GM12878 (cell line): ENCODE measurements at regions not wholly inside any gene's neighbourhood (a gene's known extent, or its start where the extent isn't known, plus 50 kb on each side); places are given as distances from the start of the nearest gene placed in this dataset.
A peak's percentile ranks its signal among the peaks of the same experiment; 100 is the strongest.

Experiments
- ATAC-seq: fragments of 200-7000 bp; cut with Tn5 transposase; 3 replicates; pipeline ENCODE4 v1.9.1; 2020; ENCODE audit warnings: mild to moderate bottlenecking, moderate library complexity
- BruUV-seq: library from RNA; stranded (reverse); fragments of 400-500 nt; replicated peaks from 2 replicates; lab custom pipeline; 2021; lab: Mats Ljungman, UMichigan
- CTCF ChIA-PET: fragments of 300-600 bp; sonication (Branson Sonifier 250); formaldehyde crosslinking; extraction: SDS; loops from one replicate; lab custom pipeline; 2021; ENCODE audit warnings: inconsistent platforms; lab: Yijun Ruan, JAX
- POLR2A ChIA-PET: fragments of 350-600 bp; formaldehyde crosslinking; extraction: SDS; loops from one replicate; lab custom pipeline; 2021; ENCODE audit warnings: inconsistent platforms; lab: Charles Lee
- RAD21 ChIA-PET: fragments of 300-600 bp; sonication (Branson Sonifier 250); formaldehyde crosslinking; loops from one replicate; lab custom pipeline; 2023; ENCODE audit warnings: antibody characterized with exemption; ENCODE audit not compliant: unreplicated experiment; lab: Charles Lee
- SMC1A ChIA-PET: fragments of 300-600 bp; sonication (Branson Sonifier 250); formaldehyde crosslinking; loops from one replicate; lab custom pipeline; 2023; ENCODE audit not compliant: unreplicated experiment, uncharacterized antibody; lab: Charles Lee
- DNase-seq: peaks from one replicate; pipeline ENCODE4 v3.0.0-alpha.2; 2011; ENCODE audit warnings: low read depth, low spot score
- FAIRE-seq: peaks from 3 replicates; lab custom pipeline; 2011; peaks lifted over from hg19 to GRCh38; lab: Jason Lieb, UNC
- H2AFZ ChIP-seq: 2 replicates; pipeline ENCODE4 v1.6.0; 2011; ENCODE audit warnings: low read depth, low read length, control low read depth; ENCODE audit not compliant: control insufficient read depth
- H3K27ac ChIP-seq: 2 replicates; pipeline ENCODE4 v1.5.1; 2011; ENCODE audit warnings: control low read depth; ENCODE audit not compliant: control insufficient read depth, insufficient read depth
- H3K27me3 ChIP-seq, 2 experiments: replicated peaks in 1 of 2; 2 replicates each; pipeline versions ENCODE4 v1.6.0 to v1.6.1; 2011; ENCODE audit warnings: low read length in 1 of 2; ENCODE audit not compliant: control insufficient read depth in 2 of 2, insufficient read depth in 2 of 2
- H3K36me3 ChIP-seq, 2 experiments: 2 replicates each; pipeline ENCODE4 v1.5.1; 2011; ENCODE audit warnings: low read length in 1 of 2; ENCODE audit not compliant: control insufficient read depth in 2 of 2, insufficient read depth in 2 of 2
- H3K4me1 ChIP-seq: 2 replicates; pipeline ENCODE4 v1.6.1; 2011; ENCODE audit warnings: mild to moderate bottlenecking, low read length, moderate library complexity, mixed read lengths; ENCODE audit not compliant: control insufficient read depth, insufficient read depth
- H3K4me2 ChIP-seq: 2 replicates; pipeline ENCODE4 v1.6.0; 2011; ENCODE audit warnings: control low read depth; ENCODE audit not compliant: control insufficient read depth, insufficient read depth
- H3K4me3 ChIP-seq: fragments of 200-600 bp; sonication (generic); 2 replicates; pipeline ENCODE4 v1.5.1; 2016
- H3K79me2 ChIP-seq: 2 replicates; pipeline ENCODE4 v1.6.0; 2011; ENCODE audit warnings: low read length; ENCODE audit not compliant: control insufficient read depth, insufficient read depth
- H3K9ac ChIP-seq: 2 replicates; pipeline ENCODE4 v1.8.0; 2011; ENCODE audit warnings: low read length, control low read depth, mixed read lengths; ENCODE audit not compliant: control insufficient read depth, insufficient read depth
- H3K9me3 ChIP-seq: replicated peaks from 3 replicates; pipeline ENCODE4 v1.5.1; 2011; ENCODE audit warnings: mild to moderate bottlenecking, low read length; ENCODE audit not compliant: control insufficient read depth, insufficient read depth
- H4K20me1 ChIP-seq: 2 replicates; pipeline ENCODE4 v1.6.0; 2011; ENCODE audit not compliant: control insufficient read depth, insufficient read depth
- BACH1 ChIP-seq: fragments of 450-650 bp; IDR thresholded peaks from 2 replicates; pipeline ENCODE4 v1.6.1; 2017; ENCODE audit warnings: mild to moderate bottlenecking, borderline replicate concordance
- CREB1 ChIP-seq: IDR thresholded peaks from 2 replicates; pipeline ENCODE4 v1.6.1; 2012; ENCODE audit warnings: low read depth, mild to moderate bottlenecking, inconsistent platforms
- E2F4 ChIP-seq: IDR thresholded peaks from 2 replicates; pipeline ENCODE4 v1.6.1; 2012; ENCODE audit warnings: low read depth, low read length, improper control_type of control experiment
- ELK1 ChIP-seq: IDR thresholded peaks from 2 replicates; pipeline ENCODE4 v1.6.1; 2012; ENCODE audit warnings: low read depth, low read length, improper control_type of control experiment
- FOXK2 ChIP-seq: fragments of 450-650 bp; IDR thresholded peaks from 2 replicates; pipeline ENCODE4 v1.6.1; 2017; ENCODE audit warnings: mild to moderate bottlenecking, moderate library complexity
- IKZF2 ChIP-seq, 2 experiments: fragments of 450-650 bp; IDR thresholded peaks; 2 replicates each; pipeline ENCODE4 v1.6.1; 2017; ENCODE audit warnings: mild to moderate bottlenecking in 2 of 2, moderate library complexity in 2 of 2
- KLF5 ChIP-seq: fragments of 450-650 bp; IDR thresholded peaks from 2 replicates; pipeline ENCODE4 v1.6.1; 2014; ENCODE audit warnings: mild to moderate bottlenecking; ENCODE audit not compliant: partially characterized antibody
- MXI1 ChIP-seq: fragments of 150-350 bp; IDR thresholded peaks from 2 replicates; pipeline ENCODE4 v1.6.1; 2011; ENCODE audit warnings: low read depth, mild to moderate bottlenecking, inconsistent platforms, low read length, improper control_type of control experiment
- SUZ12 ChIP-seq: fragments of 200-600 bp; sonication (generic); IDR thresholded peaks from one replicate; pipeline ENCODE4 v1.6.1; 2018; ENCODE audit warnings: antibody characterized with exemption, mild to moderate bottlenecking; ENCODE audit not compliant: unreplicated experiment
- ZBTB33 ChIP-seq: fragments of 450-650 bp; IDR thresholded peaks from 2 replicates; pipeline ENCODE4 v1.6.1; 2017; ENCODE audit warnings: mild to moderate bottlenecking
- WGBS: methylation state at CpG from one replicate; pipeline ENCODE4 v1.1.6; 2016; ENCODE audit warnings: low lambda C conversion rate; ENCODE audit not compliant: insufficient replicate concordance, insufficient coverage; ENCODE audit errors: missing lambda C conversion rate; 5-methylcytosine and 5-hydroxymethylcytosine counted together
- in situ Hi-C: fragments of 300-500 bp; cut with MboI; formaldehyde crosslinking; loops from 9 replicates; pipeline ENCODE4 v1.14.3; 2018; ENCODE audit warnings: mixed read lengths
- intact Hi-C: fragments of 100-400 bp; cut with micrococcal nuclease; formaldehyde crosslinking; loops from one replicate; pipeline ENCODE4 v1.14.2; 2022; ENCODE audit not compliant: unreplicated experiment

- POLR2A ChIA-PET: interaction anchor here (0.6 to 1.5 kb wide), 2 partner anchors 78 to 103 kb away, joined by 3 to 4 read pairs; no protein-coding TSS in a partner anchor
- H3K9ac ChIP-seq: no peak overlapping the region
- H3K4me2 ChIP-seq: no peak overlapping the region
- BruUV-seq: no TSS peak
- no peak overlapping the region for H2AFZ ChIP-seq
- H3K4me1 ChIP-seq: peaks cover 16% of the 10 kb centered on the region
- H3K9me3 ChIP-seq: no peaks in the 10 kb centered on the region; the same call in 2 of the 3 replicates
- SMC1A ChIA-PET: interaction anchor here (0.9 kb wide), 1 partner anchor 11 kb away, joined by 3 read pairs; no protein-coding TSS in a partner anchor
- no peaks in the 10 kb centered on the region for H4K20me1 ChIP-seq
- intact Hi-C loops: no loop called here
- H3K27me3 ChIP-seq: no peaks in the 10 kb centered on the region
- RAD21 ChIA-PET: interaction anchor here (1.0 kb wide), 1 partner anchor 13 kb away, joined by 3 read pairs; no protein-coding TSS in a partner anchor
- TF ChIP-seq KLF5: no peak
- in situ Hi-C loops: loop anchor here (25.0 kb wide), 1 partner anchor 94 kb away; no protein-coding TSS in a partner anchor
- ATAC-seq: no peak
- peaks cover 0 to 6% of the 10 kb centered on the region in 2 experiments; a peak in 1 of 4 replicates for H3K36me3 ChIP-seq
- peaks cover 9% of the 10 kb centered on the region for H3K79me2 ChIP-seq
- no peak for FAIRE-seq
- CTCF ChIA-PET: no interaction called here
- no peak overlapping the region for H3K4me3 ChIP-seq
- 94% methylated on average over 7 of the region's 7 CpGs for WGBS
- DNase-seq: no peak
- H3K27ac ChIP-seq: no peak overlapping the region
These were observed 202.4 kb downstream of the SEC14L1 start for GRCh38 chr17:77343031-77343800.

GRCh38 chr17:77344038-77344437, 203.3 kb downstream of the SEC14L1 start:
- Histone ChIP-seq H3K27me3 (no peaks in the 10 kb centered on the region), H3K9ac (no peak overlapping the region), H3K4me3 (no peak overlapping the region), H4K20me1 (no peaks in the 10 kb centered on the region), H3K36me3 (peaks cover 0 to 6% of the 10 kb centered on the region in 2 experiments; a peak in 1 of 4 replicates), H2AFZ (no peak overlapping the region), H3K4me1 (peaks cover 16% of the 10 kb centered on the region), H3K4me2 (no peak overlapping the region), H3K79me2 (peaks cover 9% of the 10 kb centered on the region), H3K9me3 (no peaks in the 10 kb centered on the region; the same call in 2 of the 3 replicates), H3K27ac (no peak overlapping the region)
- ChIA-PET SMC1A (no interaction called here), POLR2A (interaction anchor here (1.5 kb wide), 1 partner anchor 77 kb away, joined by 4 read pairs; no protein-coding TSS in a partner anchor), CTCF (no interaction called here), RAD21 (interaction anchor here (1.0 kb wide), 1 partner anchor 13 kb away, joined by 3 read pairs; no protein-coding TSS in a partner anchor)
- DNase-seq (no peak), FAIRE-seq (no peak), ATAC-seq (no peak)
- BruUV-seq: TSS peak; percentile 51
- in situ Hi-C loops: loop anchor here (25.0 kb wide), 1 partner anchor 93 kb away; no protein-coding TSS in a partner anchor
- intact Hi-C loops: no loop called here
- 94% methylated on average over 5 of the region's 5 CpGs for WGBS
- TF ChIP-seq FOXK2 (no peak), SUZ12 (no peak), ZBTB33 (no peak), MXI1 (no peak), IKZF2 (IDR thresholded peaks at IDR 0.05) (no peak), BACH1 (no peak), E2F4 (no peak), ELK1 (no peak), CREB1 (no peak)
